Right renal pelvis (tissue), 4 donors: ENCODE measurements at regions not wholly inside any gene's neighbourhood (a gene's known extent, or its start where the extent isn't known, plus 50 kb on each side); places are given as distances from the start of the nearest gene placed in this dataset.
"Not testable (repeated sequence)": the region's sequence is repeated elsewhere in the genome, so short reads cannot be mapped to it uniquely, and the experiment has no call there.

ENCODE experiments used
- DNase-seq, 4 donors: peaks; one replicate each; pipeline ENCODE4 v3.0.0-alpha.2; 2013; ENCODE audit warnings: low read depth in 4 of 4, low spot score in 3 of 4, missing footprints in 1 of 4

DNA sequence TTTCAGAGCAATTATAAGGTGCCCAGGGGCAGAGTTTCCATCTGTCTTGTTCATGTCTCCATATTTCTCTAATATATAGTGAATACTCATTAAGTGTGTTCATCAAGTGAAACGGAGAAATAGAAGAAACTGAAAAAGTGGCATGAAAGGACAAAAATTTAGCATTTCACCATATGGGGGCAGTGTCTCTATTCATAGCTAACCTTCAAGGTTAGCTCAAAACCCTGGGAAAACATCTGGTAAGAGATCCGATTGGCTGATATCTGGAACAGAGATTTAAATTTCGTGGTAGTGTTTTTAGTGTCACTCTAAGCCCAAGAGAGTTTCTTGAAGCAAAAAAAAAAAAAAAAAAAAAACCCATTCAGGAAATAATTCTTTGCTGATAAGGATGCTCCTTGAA is 367.5 kb downstream of the DAD1 start:
- no peak for DNase-seq

DNA sequence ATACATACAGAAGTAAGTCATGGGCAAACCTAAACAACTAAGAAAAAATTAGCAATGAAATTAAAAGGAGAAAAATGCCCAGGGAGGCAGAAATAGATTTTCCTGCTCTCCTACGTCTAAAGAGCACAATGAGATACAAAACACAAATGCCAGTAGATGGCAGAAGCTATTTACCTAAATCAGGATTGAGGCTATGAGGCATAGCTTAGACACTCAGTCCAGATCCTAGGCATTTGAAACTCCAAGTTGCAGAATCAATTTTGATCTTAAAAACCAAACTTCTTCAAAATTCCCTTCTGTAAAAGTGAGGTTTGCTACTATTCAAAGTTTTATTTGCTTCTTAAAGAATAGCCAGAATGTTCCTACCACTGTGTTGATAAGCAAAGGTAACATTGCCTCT is 368.6 kb downstream of the DAD1 start:
- no peak for DNase-seq

DNA sequence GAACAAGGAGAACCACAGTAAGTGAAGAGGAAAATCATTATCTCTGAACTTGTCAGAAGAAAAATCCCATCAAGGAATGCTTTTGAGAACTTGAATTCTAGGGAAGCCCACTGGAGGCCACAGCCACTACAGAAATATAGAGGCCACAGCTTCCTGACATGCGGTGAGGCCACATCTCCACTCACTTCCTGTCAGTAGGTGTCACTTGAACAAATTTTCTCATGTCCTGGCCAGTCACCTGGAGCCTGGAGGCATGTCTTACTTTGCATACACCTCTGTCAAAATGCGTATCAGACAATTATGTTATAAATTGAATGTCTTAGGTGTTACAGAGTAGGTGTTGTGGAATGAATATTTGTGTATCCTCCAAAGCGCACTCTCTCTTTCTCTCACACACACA is 370.3 kb downstream of the DAD1 start:
- DNase-seq: no peak

DNA sequence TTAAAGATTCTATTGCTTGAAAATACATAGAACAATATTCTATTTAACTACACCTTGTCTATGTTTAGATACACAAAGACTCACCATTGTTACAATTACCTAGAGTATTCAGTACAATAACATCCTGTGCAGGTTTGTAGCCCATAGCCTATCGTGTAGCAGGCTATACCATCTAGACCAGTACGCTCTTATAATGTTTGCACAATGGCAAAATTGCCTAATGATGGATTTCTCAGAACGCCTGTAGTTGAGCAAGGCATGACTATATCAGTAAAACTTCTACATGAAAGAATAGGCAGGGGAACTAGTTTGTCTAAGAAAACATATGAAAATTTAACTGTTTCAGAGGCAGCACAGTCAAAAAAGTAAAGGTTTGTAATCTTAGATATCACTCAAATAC is 375.9 kb downstream of the DAD1 start:
- DNase-seq: no peak

DNA sequence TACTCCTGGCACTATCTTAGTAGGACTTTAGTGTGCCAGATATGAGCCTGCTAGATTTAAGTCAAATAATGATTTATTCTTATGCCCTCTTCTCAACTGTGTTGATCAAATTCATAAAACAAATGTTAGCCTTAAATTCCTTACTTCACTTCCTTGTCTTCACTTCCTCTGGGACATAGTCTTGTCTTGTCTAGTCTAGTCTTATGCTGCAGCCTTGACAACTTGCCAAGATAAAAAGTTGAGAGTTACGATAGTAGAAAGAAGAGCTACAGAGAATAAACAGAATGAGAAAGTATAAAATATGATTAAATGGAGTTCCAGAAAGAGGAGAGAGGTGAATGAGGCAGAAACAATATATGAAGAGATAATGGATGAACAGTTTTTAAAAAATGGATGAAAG is 378.1 kb downstream of the DAD1 start:
- DNase-seq: no peak

DNA sequence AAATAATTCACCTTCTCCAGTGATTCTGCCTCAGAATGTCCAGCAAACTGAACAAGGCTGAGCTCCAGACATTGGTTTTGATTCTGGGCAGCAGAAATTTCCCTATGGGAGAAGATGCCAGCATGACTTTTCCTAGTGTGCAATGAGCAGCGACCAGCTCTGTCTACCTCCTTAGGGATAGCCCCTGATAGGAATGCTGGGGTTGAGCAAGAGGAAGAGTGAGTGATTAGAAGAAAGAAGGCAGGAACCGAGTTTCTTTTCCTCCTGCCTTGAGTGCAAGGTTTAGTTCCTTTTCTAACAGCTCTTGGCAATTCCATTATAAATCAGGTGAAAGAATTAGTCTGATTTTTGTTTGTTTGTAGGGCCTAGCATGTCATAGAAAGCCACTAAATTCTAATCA is 379.0 kb downstream of the DAD1 start:
- DNase-seq: no peak

DNA sequence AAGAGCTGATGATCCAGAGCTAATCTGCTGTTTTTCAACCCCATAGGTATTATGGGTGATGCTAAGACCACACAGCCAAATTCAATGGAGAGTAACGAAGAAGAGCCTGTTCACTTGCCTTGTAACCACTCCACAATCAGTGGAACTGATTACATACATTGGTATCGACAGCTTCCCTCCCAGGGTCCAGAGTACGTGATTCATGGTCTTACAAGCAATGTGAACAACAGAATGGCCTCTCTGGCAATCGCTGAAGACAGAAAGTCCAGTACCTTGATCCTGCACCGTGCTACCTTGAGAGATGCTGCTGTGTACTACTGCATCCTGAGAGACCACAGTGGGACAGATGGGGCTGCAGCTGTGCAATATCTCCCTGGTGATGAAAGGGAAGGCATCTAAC is 386.0 kb downstream of the DAD1 start:
- DNase-seq: no peak

DNA sequence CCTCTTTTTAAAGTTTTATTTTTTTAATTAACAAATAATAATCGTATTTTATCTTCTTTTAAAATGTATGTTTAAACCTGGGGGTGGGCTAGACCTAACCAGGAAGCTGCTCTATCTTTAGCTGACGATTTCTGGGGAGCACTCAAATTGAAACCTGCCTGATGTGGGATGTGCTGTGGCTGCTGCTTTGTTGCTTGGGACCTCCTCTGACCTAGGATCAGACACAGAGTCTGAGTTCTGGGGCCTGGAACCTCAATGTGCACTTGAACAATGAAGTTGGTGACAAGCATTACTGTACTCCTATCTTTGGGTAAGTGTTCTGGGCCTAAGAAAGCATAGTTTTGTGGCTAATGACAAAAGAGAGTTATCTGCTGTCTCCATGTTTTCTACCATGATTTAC is 386.7 kb downstream of the DAD1 start:
- no peak for DNase-seq

DNA sequence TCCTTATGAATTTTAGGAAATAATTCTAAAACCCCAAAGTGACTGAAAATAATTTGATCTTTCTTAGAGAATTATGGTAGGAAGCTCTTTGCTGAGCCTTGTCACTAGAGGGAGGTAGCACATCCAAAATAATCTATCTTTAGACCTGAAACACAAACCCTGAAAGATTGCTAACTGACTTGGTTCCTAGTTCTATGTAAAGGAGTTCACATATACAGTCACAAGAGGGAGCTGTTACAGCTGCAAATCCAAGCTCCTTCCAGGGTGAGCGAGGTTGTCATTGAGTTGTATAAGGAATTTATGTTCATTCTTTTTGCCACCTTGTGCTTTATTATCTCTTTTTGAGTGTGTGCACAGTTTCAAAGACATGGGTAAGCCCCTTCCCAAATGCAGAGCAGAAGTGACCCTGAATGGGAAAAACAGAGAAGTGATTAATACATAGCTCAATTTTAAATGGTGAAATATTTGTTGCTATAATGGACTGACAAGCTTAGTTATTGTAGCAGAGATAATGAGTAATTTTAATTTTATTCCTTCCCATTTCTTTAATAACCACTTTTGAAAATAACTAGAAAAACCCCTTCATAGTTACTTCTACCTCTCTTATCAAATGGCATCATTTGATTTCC is 387.9 kb downstream of the DAD1 start:
- DNase-seq: peak in 2 of 4 donors; percentile 8 to 12

DNA sequence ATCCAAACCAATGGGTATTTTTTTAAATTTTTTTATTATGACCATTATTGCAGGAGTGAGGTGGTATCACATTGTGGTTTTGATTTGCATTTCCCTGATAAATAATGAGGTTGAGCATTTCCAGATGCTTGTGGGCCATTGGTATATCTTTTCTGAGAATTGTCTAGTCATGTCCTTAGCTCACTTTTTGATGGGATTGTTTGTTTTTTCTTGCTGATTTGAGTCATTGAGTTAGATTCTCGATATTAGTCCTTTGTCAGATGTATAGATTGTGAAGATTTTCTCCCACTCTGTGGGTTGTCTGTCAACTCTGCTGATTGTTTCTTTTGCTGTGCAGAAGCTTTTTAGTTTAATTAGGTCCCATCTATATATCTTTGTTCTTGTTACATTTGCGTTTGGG is 388.9 kb downstream of the DAD1 start:
- DNase-seq: not testable (repeated sequence)

DNA sequence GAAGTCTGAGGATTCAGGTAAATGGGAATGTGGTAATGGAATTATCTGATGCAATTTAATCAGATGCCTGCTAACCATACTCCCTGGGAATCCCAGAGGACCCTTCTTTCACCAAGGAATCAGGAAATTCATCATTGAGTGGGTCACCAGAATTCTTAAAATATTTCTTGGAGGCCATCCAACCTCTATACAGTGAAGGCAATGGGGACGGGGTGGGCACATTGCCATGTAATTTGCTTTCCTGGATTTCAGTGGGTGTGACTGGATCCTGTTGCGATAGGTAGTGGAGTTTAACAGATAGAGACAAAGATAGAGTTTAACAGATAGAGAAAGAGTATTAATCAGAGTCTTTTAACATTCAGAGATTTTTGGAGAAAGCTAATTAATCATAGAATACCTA is 394.4 kb downstream of the DAD1 start:
- no peak for DNase-seq

DNA sequence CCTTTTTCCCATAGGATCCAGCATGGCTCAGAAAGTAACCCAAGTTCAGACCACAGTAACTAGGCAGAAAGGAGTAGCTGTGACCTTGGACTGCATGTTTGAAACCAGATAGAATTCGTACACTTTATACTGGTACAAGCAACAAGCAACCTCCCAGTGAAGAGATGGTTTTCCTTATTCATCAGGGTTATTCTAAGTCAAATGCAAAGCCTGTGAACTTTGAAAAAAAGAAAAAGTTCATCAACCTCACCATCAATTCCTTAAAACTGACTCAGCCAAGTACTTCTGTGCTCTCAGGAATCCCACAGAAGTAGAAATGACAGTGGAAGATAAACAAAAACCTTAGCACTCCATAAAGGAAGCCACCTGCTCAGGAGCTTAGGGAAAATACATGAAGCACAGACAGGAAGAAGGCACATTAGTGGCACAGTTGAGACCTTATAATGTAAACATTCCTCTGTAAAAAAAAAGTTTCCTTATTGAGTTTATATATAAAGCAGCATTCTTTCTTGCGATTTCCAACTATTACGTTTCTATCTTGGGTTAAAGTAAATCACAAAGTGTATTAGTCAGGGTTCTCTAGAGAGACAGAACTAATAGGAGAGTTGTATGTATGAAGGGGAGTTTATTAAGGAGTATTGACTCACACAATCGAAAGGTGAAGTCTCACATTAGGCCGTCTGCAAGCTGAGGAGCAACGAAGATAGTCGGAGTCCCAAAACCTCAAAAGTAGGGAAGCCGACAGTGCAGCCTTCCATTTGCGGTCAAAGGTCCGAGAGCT is 398.4 kb downstream of the DAD1 start:
- DNase-seq: no peak

DNA sequence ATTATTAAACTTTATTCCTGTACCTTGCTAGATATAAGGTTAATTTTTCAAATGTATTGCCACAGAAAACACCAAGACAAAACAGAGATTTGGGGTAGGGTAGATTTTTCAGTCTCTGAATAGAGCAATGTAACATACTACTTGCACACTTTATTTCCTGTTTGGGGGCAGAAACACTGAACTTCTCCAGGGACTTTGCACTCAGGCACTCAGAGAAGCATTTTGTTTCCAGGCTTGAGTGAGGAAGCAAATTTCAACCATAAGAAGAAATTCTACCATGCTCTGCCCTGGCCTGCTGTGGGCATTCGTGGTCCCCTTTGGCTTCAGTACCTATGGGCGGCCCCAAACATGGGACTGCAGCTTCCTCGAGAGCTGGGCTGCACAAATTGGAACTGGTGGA is 399.1 kb downstream of the DAD1 start:
- no peak for DNase-seq

DNA sequence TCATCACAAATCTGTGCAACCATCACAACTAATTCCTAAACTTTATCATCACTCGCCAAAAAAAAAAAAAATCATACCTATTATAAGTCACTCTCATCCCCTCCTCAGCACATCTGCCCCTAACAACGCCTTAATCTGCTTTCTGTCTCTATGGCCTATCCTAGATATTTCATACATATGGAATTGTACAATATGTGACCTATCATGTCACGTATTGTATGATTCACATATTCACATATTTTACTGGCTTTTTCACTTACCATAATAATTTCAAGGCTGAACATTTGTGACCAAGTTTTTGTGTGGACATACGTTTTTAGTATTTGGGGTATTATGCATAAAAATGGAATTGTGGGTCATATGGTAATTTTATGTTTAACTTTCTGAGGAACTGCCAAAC is 400.7 kb downstream of the DAD1 start:
- DNase-seq: no peak

DNA sequence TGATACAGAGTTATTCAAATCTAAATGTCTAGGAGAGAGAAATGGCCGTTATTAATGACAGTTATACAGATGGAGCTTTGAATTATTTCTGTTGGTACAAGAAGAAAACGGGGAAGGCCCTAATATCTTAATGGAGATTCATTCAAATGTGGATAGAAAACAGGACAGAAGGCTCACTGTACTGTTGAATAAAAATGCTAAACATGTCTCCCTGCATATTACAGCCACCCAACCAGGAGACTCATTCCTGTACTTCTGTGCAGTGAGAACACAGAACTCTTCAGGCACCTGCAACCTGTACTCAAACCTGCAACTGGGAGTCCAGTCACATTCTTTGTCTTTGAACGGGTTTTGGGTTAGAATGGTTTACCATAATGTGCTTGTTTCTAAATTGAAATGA is 403.2 kb downstream of the DAD1 start:
- DNase-seq: no peak

DNA sequence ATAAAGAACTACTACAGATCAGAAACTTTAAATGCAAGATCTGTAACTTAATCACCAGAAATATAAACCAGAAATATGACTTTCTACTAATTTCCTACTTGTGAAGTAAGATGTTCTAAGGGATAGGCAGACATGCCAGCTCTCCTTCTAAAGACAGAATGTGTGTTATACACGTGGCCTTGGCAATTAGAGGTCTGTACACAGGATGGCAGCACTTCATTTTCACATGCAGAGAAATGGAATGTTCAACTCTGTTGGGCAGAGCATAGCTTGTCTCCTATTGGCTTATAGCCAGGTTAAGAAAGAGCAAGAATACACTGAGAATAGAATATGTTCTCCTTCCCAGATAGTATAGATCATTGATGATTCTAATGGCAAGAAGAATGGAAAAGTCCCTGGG is 403.8 kb downstream of the DAD1 start:
- DNase-seq: no peak

DNA sequence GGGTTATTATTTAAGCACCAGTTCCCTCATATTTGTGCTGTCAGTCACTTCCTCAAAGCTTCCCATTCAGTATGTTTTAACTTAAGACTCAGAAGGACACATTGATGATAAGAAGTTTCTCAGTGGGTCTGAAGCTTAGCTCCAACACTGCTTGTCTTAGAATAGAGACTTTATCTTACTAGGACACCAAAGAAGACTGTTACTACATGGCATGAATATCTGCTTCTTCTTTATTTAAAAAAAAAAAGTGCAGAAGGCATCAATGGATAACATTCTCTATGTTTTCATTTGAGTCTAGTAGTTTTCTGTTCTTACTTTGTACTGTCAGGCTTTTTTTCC is 404.2 kb downstream of the DAD1 start:
- DNase-seq: no peak

DNA sequence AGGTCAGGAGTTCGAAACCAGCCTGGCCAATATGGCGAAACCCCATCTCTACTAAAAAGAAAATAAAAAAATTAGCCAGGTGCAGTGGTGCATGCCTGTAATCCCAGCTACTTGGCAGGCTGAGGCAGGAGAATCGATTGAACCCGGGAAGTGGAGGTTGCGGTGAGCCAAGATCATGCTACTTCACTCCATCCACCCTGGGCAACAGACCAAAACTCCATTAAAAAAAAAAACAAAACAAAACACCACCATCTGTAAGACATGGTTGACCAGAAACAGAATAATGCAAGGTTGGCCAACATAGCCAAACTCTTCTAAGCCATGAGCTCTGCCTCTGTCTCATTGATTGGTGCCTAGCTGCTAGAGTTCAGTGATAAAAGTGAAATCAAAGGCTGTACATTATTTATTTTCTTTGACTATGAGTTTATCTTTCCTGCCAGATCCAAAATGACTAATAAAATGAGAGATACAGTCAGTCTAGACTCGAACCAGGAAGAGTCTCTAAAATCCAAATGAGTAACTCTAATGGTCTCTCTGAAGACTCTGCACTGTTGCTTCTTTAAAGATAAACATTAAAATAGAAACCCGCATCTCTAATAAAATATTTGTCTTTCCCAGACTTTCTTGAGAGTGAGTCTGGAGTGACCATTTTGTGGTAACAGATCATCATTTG is 404.7 kb downstream of the DAD1 start:
- DNase-seq: no peak

DNA sequence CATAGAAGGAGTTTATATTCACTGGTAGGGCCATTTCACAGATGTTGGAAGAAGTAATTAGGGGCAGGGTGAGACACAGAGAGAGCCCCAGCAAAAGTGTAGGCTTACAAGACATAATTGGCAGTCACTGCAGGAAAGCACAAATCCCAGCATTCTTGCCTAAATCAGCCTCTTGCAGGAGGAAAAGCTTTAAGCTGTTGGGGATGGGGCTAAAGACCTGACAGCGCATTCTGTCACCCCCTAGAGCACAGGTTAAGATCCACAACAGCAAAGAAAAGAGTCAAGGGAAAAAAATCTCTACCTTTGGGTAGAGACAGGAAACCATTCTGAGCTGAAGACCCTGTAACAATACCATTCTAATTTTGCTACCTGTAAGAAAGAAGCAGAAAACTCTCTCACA is 409.0 kb downstream of the DAD1 start:
- no peak for DNase-seq

DNA sequence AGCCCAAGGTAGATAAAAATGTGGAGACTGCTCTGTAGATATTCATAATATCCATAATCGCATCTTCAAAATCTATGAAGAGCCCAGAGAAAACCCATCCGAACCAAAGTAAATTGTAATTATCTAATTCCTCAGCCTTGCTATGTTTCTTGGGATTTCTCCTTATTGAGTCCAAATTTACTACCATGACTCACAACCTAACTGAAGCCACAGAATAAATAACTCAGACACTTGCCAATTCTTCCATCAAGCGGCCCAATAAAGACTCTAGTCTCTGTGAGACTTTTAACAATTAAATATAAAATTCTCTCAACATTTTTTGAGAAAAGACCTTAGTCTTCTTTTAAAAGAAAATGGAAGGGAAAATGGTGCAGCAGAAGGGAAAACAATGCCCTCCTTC is 409.8 kb downstream of the DAD1 start:
- DNase-seq: no peak

DNA sequence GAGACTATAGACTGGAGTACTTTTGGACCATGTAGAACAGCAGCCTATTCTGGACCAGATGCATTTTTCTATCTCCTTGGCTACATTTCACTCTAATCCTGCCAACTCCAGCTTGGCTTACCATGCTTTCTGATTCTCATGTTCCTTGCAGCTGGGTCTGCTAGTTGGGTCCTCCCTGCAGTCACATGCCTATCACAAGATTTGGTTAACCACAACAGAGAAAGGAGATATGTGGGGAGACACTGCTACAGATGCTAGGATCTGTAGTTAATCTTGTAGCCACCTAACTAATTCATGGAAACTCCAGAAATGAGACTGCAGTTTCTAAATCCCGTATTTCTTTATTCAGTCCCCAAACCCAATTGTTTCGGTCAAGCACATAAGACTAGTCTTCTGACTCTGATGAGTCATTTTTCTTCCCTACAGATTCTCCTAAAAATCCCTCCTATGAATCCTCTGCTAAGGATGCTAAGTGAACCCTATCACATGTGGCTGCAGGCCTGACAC is 410.6 kb downstream of the DAD1 start:
- no peak for DNase-seq

DNA sequence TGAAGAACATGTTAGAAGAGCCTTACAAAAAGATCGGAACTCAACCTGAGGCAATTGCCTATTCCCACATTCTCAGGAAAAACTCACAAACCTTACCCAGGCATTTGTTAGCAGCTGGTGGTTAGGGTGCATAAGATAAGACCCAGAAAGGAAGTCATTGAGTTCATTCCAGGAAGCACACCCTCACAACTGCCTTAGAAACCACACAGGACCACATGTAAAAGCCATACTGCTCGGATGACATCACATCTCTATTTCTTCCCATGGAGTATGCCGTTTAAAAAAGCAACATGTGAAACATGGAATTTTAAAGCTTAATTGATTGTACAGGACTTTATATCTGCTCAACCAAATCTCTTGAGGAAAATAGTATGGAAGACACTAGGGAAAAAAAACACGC is 411.2 kb downstream of the DAD1 start:
- DNase-seq: no peak
